Breast epithelium (tissue), 4 donors: ENCODE measurements at regions not wholly inside any gene's neighbourhood (a gene's known extent, or its start where the extent isn't known, plus 50 kb on each side); places are given as distances from the start of the nearest gene placed in this dataset.

Experiments used
- DNase-seq, 2 donors: peaks; one replicate each; pipeline ENCODE4 v3.0.0-alpha.2; 2019; ENCODE audit warnings: low spot score in 2 of 2
- H3K27ac ChIP-seq, 2 donors: fragments of 200-600 bp; sonication (generic) in 1 of 2; one replicate each; pipeline ENCODE4 v1.5.1; 2016 to 2019; ENCODE audit warnings: mild to moderate bottlenecking in 1 of 2
- H3K27me3 ChIP-seq, 2 donors: fragments of 200-600 bp; sonication (generic) in 1 of 2; one replicate each; pipeline versions ENCODE4 v1.5.1 to v1.6.0; 2017 to 2019; ENCODE audit warnings: control low read depth in 1 of 2, mild to moderate bottlenecking in 1 of 2
- H3K36me3 ChIP-seq: fragments of 200-600 bp; one replicate; pipeline ENCODE4 v1.5.1; 2019
- H3K4me1 ChIP-seq, 2 donors: fragments of 200-600 bp; sonication (generic); one replicate each; pipeline ENCODE4 v1.5.1; 2016 to 2019; ENCODE audit warnings: control low read depth in 1 of 2
- H3K4me3 ChIP-seq, 3 donors: fragments of 200-600 bp; sonication (generic); 1 replicate in 2 of 3; 2 replicates in 1 of 3; pipeline ENCODE4 v1.5.1; 2016 to 2019; ENCODE audit warnings: mild to moderate bottlenecking in 3 of 3, moderate library complexity in 2 of 3
- H3K9me3 ChIP-seq, 2 donors: fragments of 200-600 bp; sonication (generic) in 1 of 2; one replicate each; pipeline ENCODE4 v1.5.1; 2016 to 2019; ENCODE audit warnings: control low read depth in 1 of 2
- POLR2A ChIP-seq: fragments of 450-650 bp; IDR thresholded peaks from one replicate; pipeline ENCODE4 v1.6.1; 2016; ENCODE audit warnings: antibody characterized with exemption, mild to moderate bottlenecking, moderate library complexity
- POLR2AphosphoS5 ChIP-seq, 3 donors: sonication (generic); formaldehyde crosslinking; IDR thresholded peaks; one replicate each; pipeline ENCODE4 v1.6.1; 2017; ENCODE audit warnings: antibody characterized with exemption in 3 of 3
- intact Hi-C: fragments of 100-400 bp; cut with DNase I; formaldehyde crosslinking; loops from one replicate; pipeline ENCODE4 v1.15.1; 2023; ENCODE audit warnings: low total_unique reads
- TF ChIP-seq, protein P1 (sequence below), 3 donors: fragments of 450-650 bp; IDR thresholded peaks; one replicate each; pipeline ENCODE4 v1.5.1; 2016 to 2017; ENCODE audit warnings: antibody characterized with exemption in 3 of 3, mild to moderate bottlenecking in 3 of 3, moderate library complexity in 3 of 3

DNA sequence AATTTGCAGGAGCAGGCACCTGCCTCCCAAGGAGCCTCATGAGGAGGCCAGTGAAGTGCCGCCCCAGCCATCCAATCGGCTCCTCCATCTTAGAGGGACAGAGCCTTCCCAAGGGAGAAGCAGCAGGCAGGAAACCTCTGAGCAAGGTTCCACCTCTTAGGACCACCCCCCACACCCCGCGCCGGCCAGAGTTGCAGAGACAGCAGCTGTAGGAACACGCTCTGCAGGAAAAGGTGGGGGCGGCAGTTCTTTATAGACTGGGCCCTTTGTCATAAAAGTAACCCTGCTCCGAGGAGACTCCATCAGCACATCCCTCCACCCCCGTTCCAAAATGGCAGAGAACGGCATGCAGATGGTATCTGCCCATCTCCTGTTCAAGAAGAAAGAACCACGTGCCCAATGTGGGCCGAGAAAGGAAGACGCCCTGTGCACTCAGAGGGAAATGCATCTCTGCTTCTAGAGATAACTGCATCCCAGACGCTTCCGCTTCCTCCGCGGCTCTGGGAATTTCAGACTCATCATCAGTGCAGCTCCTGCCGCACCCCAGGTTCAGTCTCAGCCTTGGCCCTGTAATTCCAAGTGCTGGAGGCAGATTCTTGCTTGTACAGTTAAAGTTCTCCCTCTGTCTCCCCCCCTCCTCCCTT, 98.5 kb downstream of the SPATA19 start:
- Histone ChIP-seq H3K27ac (no peak overlapping the region), H3K4me3 (no peak overlapping the region), H3K36me3 (no peaks in the 10 kb centered on the region), H3K9me3 (no peaks in the 10 kb centered on the region), H3K4me1 (no peaks in the 10 kb centered on the region), H3K27me3 (peaks cover 0 to 15% of the 10 kb centered on the region in 2 donors)
- DNase-seq, result no peak
- intact Hi-C loops, result loop anchor here (5.0 kb wide), 1 partner anchor 1151 kb away; no protein-coding TSS in a partner anchor
- TF ChIP-seq POLR2A (no peak), POLR2AphosphoS5 (IDR thresholded peaks at IDR 0.05) (no peak)
- TF ChIP-seq, protein P1, sequence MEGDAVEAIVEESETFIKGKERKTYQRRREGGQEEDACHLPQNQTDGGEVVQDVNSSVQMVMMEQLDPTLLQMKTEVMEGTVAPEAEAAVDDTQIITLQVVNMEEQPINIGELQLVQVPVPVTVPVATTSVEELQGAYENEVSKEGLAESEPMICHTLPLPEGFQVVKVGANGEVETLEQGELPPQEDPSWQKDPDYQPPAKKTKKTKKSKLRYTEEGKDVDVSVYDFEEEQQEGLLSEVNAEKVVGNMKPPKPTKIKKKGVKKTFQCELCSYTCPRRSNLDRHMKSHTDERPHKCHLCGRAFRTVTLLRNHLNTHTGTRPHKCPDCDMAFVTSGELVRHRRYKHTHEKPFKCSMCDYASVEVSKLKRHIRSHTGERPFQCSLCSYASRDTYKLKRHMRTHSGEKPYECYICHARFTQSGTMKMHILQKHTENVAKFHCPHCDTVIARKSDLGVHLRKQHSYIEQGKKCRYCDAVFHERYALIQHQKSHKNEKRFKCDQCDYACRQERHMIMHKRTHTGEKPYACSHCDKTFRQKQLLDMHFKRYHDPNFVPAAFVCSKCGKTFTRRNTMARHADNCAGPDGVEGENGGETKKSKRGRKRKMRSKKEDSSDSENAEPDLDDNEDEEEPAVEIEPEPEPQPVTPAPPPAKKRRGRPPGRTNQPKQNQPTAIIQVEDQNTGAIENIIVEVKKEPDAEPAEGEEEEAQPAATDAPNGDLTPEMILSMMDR (IDR thresholded peaks at IDR 0.05), result no peak

DNA sequence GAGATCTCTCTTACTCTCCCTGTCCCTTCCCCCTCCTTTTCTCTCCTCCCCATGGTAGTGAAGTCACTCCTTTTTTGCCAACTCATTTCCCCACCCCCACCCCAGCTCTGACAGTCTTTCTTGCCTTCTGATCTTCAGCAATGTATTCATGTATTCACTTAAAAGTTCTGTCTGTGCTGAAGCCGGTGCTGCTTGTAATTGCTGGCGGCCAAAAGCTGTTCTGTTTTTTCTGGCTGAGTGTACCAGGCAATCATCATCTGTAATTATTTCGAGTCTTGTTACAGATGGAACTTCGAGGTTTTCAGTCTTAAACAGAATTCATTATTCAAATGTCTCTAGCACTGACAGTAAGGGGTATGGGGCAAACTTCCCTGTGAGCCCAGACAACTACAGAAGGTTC, 99.5 kb downstream of the SPATA19 start:
- Histone ChIP-seq H3K4me3 (no peak overlapping the region), H3K27me3 (peaks cover 0 to 15% of the 10 kb centered on the region in 2 donors), H3K36me3 (no peaks in the 10 kb centered on the region), H3K27ac (no peak overlapping the region), H3K9me3 (no peaks in the 10 kb centered on the region), H3K4me1 (no peaks in the 10 kb centered on the region)
- TF ChIP-seq, protein P1 (IDR thresholded peaks at IDR 0.05), result no peak
- TF ChIP-seq POLR2A (no peak), POLR2AphosphoS5 (IDR thresholded peaks at IDR 0.05) (no peak)
- intact Hi-C loops, result loop anchor here (5.0 kb wide), 1 partner anchor 1152 kb away; no protein-coding TSS in a partner anchor
- no peak for DNase-seq

DNA sequence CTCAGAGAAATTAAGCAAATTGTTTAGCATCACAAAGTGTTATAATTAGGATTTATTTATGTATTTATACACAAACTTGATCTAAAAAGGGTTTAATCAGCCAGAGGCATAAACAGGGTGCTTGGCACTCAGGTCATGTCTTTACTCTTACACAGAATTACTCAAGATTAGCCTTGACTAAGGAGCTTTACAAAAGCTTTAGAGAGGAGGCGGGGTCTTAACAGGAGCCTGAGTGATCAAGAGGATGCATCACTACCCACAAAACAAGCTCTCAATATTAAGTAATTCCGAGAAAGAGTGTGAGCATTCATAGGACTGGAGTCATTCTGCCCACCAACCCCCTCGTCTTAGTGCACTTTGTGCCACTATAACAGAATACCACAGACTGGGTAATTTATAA, 103.0 kb downstream of the SPATA19 start:
- Histone ChIP-seq H3K9me3 (peaks cover 0 to 3% of the 10 kb centered on the region in 2 donors), H3K27ac (no peak overlapping the region), H3K36me3 (no peaks in the 10 kb centered on the region), H3K4me3 (no peak overlapping the region), H3K27me3 (peaks cover 0 to 11% of the 10 kb centered on the region in 2 donors), H3K4me1 (no peaks in the 10 kb centered on the region)
- TF ChIP-seq, protein P1 (IDR thresholded peaks at IDR 0.05), result no peak
- TF ChIP-seq POLR2A, result no peak
- TF ChIP-seq POLR2AphosphoS5 (IDR thresholded peaks at IDR 0.05), result no peak
- intact Hi-C loops, result no loop called here
- DNase-seq, result no peak

DNA sequence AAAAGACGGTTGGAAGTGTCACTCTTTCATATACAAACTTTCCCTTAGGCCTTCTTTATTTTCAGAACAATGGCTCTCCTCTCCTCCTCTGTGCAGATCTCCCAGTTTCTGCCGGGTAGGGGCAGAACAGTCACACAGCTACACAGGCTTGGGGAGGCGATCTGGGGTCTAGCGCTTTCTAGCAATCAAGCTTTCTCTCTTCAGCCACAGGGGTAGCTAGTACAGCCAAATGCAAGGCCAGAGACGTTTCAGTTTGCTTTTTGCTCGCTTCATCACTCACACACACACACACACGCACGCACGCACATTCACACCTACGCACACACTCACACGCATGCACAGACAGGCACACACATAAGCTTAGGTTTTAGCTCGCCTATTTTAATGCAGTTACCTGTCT, 104.3 kb downstream of the SPATA19 start:
- intact Hi-C loops, result no loop called here
- Histone ChIP-seq H3K36me3 (no peaks in the 10 kb centered on the region), H3K27me3 (no peaks in the 10 kb centered on the region), H3K27ac (no peak overlapping the region), H3K4me1 (no peaks in the 10 kb centered on the region), H3K9me3 (peaks cover under 1 to 3% of the 10 kb centered on the region in 2 donors), H3K4me3 (no peak overlapping the region)
- TF ChIP-seq POLR2A, result no peak
- TF ChIP-seq POLR2AphosphoS5 (IDR thresholded peaks at IDR 0.05), result no peak
- TF ChIP-seq, protein P1 (IDR thresholded peaks at IDR 0.05), result no peak
- no peak for DNase-seq

DNA sequence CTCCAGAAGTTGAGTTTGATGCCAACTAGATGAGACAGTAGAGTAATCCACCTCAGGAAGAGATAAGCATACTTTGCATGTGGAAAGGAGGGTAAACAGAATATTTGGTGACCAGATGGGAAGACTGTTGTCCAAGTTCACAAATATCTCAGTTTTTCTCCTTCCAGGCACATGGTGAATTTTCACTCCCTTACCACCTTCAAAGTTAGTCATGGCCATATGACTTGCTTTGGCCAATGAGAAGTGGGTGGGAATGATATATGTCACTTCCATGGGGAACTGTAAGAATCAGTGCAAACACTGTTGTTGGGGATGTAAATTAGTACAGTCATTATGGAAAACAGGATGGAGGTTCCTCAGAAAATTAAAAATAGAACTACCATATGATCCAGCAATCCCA, 105.8 kb downstream of the SPATA19 start:
- Histone ChIP-seq H3K4me1 (no peaks in the 10 kb centered on the region), H3K27ac (no peak overlapping the region)
- intact Hi-C loops, result no loop called here

More for the DNA sequence above, 105.8 kb downstream of the SPATA19 start:
- no peak for DNase-seq
- Histone ChIP-seq H3K27me3 (no peaks in the 10 kb centered on the region), H3K4me3 (no peak overlapping the region), H3K36me3 (no peaks in the 10 kb centered on the region), H3K9me3 (peaks cover 3 to 5% of the 10 kb centered on the region in 2 donors)
- TF ChIP-seq POLR2AphosphoS5 (IDR thresholded peaks at IDR 0.05), result no peak
- TF ChIP-seq, protein P1 (IDR thresholded peaks at IDR 0.05), result no peak
- no peak for TF ChIP-seq POLR2A
